SU-DHL-6 (cell line): ENCODE measurements at regions not wholly inside any gene's neighbourhood (a gene's known extent, or its start where the extent isn't known, plus 50 kb on each side); places are given as distances from the start of the nearest gene placed in this dataset.
A peak's percentile ranks its signal among the peaks of the same experiment; 100 is the strongest.

ENCODE experiments used
- H2AFZ ChIP-seq: fragments of 200-600 bp; sonication (generic); 2 replicates; pipeline ENCODE4 v1.6.1; 2014; ENCODE audit warnings: low read depth, mild to moderate bottlenecking, moderate library complexity, mixed read lengths, antibody characterized with exemption, low read length; ENCODE audit not compliant: severe bottlenecking
- H3F3A ChIP-seq: fragments of 200-600 bp; shearing (Covaris generic); 2 replicates; pipeline ENCODE4 v1.6.0; 2016; ENCODE audit warnings: antibody characterized with exemption, mild to moderate bottlenecking; ENCODE audit not compliant: insufficient read depth
- H3K27ac ChIP-seq: fragments of 200-600 bp; sonication (generic); 2 replicates; pipeline ENCODE4 v1.5.1; 2016; ENCODE audit warnings: low read depth, mild to moderate bottlenecking, low read length, moderate library complexity, mixed read lengths
- H3K27me3 ChIP-seq: fragments of 200-600 bp; sonication (generic), shearing (Covaris generic); 2 replicates; pipeline ENCODE4 v1.6.0; 2014; ENCODE audit warnings: mild to moderate bottlenecking, low read length
- H3K36me3 ChIP-seq: fragments of 200-600 bp; sonication (generic); 2 replicates; pipeline ENCODE4 v1.6.1; 2014; ENCODE audit warnings: mild to moderate bottlenecking, low read length, mixed read lengths
- H3K4me2 ChIP-seq: fragments of 300-600, 200-600 bp; shearing (Covaris generic), sonication (generic); 2 replicates; pipeline ENCODE4 v1.6.0; 2014; ENCODE audit warnings: low read length, low read depth, mild to moderate bottlenecking; ENCODE audit not compliant: poor library complexity, severe bottlenecking
- H3K4me3 ChIP-seq: fragments of 200-600 bp; sonication (generic); 2 replicates; pipeline ENCODE4 v1.5.1; 2014; ENCODE audit warnings: antibody characterized with exemption, low read length, mild to moderate bottlenecking, mixed read lengths; ENCODE audit not compliant: insufficient read depth, poor library complexity, severe bottlenecking
- H3K79me2 ChIP-seq: fragments of 200-600 bp; sonication (generic); 2 replicates; pipeline ENCODE4 v1.6.1; 2014; ENCODE audit warnings: mild to moderate bottlenecking, low read length, moderate library complexity; ENCODE audit not compliant: insufficient read depth
- H3K9ac ChIP-seq: fragments of 200-600 bp; sonication (generic); 2 replicates; pipeline ENCODE4 v1.7.0; 2014; ENCODE audit warnings: mild to moderate bottlenecking, low read length
- H3K9me2 ChIP-seq: fragments of 200-600 bp; sonication (generic); replicated peaks from 2 replicates; pipeline ENCODE4 v1.6.1; 2014; ENCODE audit warnings: low read length; ENCODE audit not compliant: insufficient read depth
- H3K9me3 ChIP-seq: fragments of 200-600 bp; sonication (generic); 2 replicates; pipeline ENCODE4 v1.6.1; 2014; ENCODE audit warnings: low read length, mixed read lengths; ENCODE audit not compliant: insufficient read depth
- H4K20me1 ChIP-seq: fragments of 200-600 bp; sonication (generic); 2 replicates; pipeline ENCODE4 v1.6.1; 2014; ENCODE audit warnings: low read depth, mild to moderate bottlenecking, antibody characterized with exemption, low read length, moderate library complexity, mixed read lengths
- EZH2phosphoT487 ChIP-seq: fragments of 200-600 bp; sonication (generic), shearing (Covaris generic); conservative IDR thresholded peaks from 2 replicates; pipeline ENCODE4 v1.6.1; 2018; ENCODE audit warnings: mild to moderate bottlenecking, antibody characterized with exemption, low read length, moderate library complexity, mixed read lengths
- TF ChIP-seq, protein P1 (sequence below): fragments of 200-600 bp; sonication (generic); IDR thresholded peaks from one replicate; pipeline ENCODE4 v1.5.1; 2017; ENCODE audit warnings: antibody characterized with exemption, mild to moderate bottlenecking, low read length, moderate library complexity; ENCODE audit not compliant: insufficient read depth, poor library complexity, severe bottlenecking

DNA sequence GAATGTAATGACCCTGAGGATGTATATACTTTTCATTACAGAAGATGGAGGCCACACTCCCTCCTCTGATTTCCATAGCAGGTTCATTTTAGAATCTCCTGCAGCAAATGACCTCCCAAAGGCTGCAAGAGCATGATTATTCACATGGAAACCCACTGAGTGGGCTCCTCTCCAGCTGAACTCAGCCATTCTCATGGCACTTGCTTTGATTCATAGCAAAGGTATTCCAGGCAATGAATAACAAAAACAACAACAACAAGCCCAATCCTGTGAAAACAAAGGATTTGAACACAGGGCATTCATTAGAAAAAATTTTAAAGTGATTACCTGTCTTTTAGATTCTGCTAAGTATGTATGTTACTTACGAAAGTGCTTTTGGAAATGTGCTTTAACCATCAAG, 894.0 kb upstream of the FRG1 start:
- H4K20me1 ChIP-seq, result no peaks in the 10 kb centered on the region
- H3K4me3 ChIP-seq, result no peak overlapping the region
- H2AFZ ChIP-seq, result no peak overlapping the region
- H3K27ac ChIP-seq, result no peak overlapping the region
- H3K9ac ChIP-seq, result no peak overlapping the region
- no peak for TF ChIP-seq EZH2phosphoT487
- TF ChIP-seq, protein P1, sequence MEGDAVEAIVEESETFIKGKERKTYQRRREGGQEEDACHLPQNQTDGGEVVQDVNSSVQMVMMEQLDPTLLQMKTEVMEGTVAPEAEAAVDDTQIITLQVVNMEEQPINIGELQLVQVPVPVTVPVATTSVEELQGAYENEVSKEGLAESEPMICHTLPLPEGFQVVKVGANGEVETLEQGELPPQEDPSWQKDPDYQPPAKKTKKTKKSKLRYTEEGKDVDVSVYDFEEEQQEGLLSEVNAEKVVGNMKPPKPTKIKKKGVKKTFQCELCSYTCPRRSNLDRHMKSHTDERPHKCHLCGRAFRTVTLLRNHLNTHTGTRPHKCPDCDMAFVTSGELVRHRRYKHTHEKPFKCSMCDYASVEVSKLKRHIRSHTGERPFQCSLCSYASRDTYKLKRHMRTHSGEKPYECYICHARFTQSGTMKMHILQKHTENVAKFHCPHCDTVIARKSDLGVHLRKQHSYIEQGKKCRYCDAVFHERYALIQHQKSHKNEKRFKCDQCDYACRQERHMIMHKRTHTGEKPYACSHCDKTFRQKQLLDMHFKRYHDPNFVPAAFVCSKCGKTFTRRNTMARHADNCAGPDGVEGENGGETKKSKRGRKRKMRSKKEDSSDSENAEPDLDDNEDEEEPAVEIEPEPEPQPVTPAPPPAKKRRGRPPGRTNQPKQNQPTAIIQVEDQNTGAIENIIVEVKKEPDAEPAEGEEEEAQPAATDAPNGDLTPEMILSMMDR, result no peak
- H3F3A ChIP-seq, result no peaks in the 10 kb centered on the region
- H3K36me3 ChIP-seq, result no peaks in the 10 kb centered on the region
- H3K79me2 ChIP-seq, result no peaks in the 10 kb centered on the region
- H3K9me2 ChIP-seq, result no peaks in the 10 kb centered on the region
- no peaks in the 10 kb centered on the region for H3K9me3 ChIP-seq
- H3K27me3 ChIP-seq, result no peaks in the 10 kb centered on the region
- H3K4me2 ChIP-seq, result no peak overlapping the region

DNA sequence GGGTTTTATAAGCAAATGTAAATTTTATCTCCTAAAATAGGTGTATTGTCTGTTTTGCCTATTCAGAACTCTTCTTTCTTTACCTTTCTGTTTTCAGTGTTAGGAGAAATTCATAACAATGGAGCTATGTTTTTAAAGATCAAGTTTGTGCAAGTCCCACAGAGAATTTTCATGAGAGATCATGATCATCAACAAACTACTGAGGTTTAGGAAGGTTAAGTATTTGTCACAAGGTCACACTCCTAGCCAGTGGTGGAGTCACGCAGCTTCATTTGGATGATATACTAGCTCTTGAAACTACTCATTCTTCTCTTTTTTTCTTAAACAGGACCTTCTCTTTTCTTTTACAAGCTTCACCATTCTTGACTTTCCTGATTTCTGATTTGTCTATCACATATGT, 892.6 kb upstream of the FRG1 start:
- Histone ChIP-seq H2AFZ (no peak overlapping the region), H3K27ac (no peak overlapping the region), H3F3A (no peaks in the 10 kb centered on the region), H3K9ac (no peak overlapping the region), H3K36me3 (no peaks in the 10 kb centered on the region), H3K9me3 (no peaks in the 10 kb centered on the region), H3K9me2 (no peaks in the 10 kb centered on the region), H3K4me2 (peak overlapping the region; percentile 22), H4K20me1 (no peaks in the 10 kb centered on the region), H3K79me2 (no peaks in the 10 kb centered on the region), H3K27me3 (no peaks in the 10 kb centered on the region), H3K4me3 (no peak overlapping the region)
- TF ChIP-seq EZH2phosphoT487, result no peak
- TF ChIP-seq, protein P1, result no peak

DNA sequence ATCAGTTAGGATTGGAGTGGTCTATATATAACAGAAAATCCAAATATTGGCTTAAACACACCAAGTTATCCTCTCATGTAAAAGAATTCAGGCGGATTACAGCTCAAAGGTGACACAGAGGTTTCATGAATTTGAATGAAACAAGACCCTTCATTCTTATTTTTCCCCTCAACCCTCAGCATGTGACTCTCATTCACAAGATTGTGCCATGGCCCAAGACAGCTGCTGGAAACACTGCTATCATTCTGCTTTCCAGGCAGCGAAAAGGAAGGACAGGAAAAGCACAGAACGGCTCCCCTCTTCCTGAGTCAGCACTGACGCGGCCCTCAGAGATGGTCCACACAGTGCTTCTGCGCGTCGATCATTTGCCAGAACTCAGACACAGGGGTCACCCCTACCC, 891.0 kb upstream of the FRG1 start:
- TF ChIP-seq EZH2phosphoT487, result no peak
- TF ChIP-seq, protein P1, result no peak
- no peak overlapping the region for H3K27ac ChIP-seq
- H2AFZ ChIP-seq, result no peak overlapping the region
- no peaks in the 10 kb centered on the region for H3K9me3 ChIP-seq
- H3K4me2 ChIP-seq, result no peak overlapping the region
- no peaks in the 10 kb centered on the region for H3K36me3 ChIP-seq
- no peaks in the 10 kb centered on the region for H3K79me2 ChIP-seq
- H4K20me1 ChIP-seq, result no peaks in the 10 kb centered on the region
- no peaks in the 10 kb centered on the region for H3K27me3 ChIP-seq
- H3K9ac ChIP-seq, result no peak overlapping the region
- H3F3A ChIP-seq, result no peaks in the 10 kb centered on the region
- H3K9me2 ChIP-seq, result no peaks in the 10 kb centered on the region
- no peak overlapping the region for H3K4me3 ChIP-seq
